GM12872 (cell line): ENCODE measurements at regions not wholly inside any gene's neighbourhood (a gene's known extent, or its start where the extent isn't known, plus 50 kb on each side); places are given as distances from the start of the nearest gene placed in this dataset.

Experiments
- CTCF ChIP-seq: IDR thresholded peaks from 3 replicates; pipeline ENCODE4 v1.5.1; 2011; ENCODE audit warnings: low read depth, mild to moderate bottlenecking, low read length, moderate library complexity; ENCODE audit not compliant: insufficient read depth

GRCh38 chr5:50301756-50302155, 139.3 kb downstream of the EMB start:
- TF ChIP-seq CTCF: no peak

- TF ChIP-seq CTCF: no peak
These were observed 140.2 kb downstream of the EMB start for GRCh38 chr5:50300878-50301277.

DNA sequence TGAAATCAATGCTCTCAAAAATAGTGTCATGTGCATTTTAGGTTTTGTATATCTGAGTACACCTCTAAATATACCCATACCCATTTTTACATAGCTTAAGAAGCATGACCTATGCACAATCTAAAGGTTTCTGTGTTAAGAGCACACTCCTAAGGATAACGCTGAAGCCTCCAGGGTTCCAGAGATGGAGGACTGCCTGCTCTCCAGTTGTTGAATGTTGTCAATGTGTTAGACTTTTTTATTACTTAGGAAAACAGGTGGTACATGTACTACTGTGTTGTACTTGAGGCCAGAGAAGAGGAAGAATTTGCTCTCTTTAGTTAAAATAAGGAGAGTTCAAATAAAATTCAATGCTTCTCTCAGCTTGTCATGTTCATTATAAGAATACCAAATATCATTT, 141.2 kb downstream of the EMB start:
- TF ChIP-seq CTCF: no peak

DNA sequence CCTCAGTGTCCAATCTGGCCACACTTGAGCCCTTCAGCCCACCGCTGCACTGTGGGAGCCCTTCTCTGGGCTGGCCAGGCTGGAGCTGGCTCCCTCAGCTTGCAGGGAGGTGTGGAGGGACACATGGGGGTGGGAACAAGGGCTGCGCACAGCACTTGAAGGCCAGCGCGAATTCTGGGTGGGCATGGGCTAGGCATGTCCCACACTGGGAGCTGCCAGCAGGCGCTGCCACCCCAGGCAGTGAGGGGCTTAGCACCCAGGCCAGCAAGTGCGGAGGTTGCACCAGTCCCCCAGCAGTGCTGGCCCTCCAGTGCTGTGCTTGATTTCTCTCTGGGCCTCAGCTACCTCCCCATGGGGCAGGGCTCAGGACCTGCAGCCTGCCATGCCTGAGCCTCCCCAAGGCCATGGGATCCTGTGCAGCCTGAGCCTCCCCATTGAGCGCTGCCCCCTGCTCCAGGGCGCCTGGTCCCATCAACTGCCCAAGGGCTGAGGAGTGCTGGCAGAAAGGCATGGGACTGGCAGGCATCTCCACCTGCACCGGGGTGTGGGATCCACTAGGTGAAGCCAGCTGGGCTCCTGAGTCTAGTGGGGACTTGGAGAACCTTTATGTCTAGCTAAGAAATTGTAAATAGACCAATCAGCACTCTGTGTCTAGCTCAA, 148.2 kb downstream of the EMB start:
- no peak for TF ChIP-seq CTCF
